WTC11 (cell line): ENCODE measurements at regions not wholly inside any gene's neighbourhood (a gene's known extent, or its start where the extent isn't known, plus 50 kb on each side); places are given as distances from the start of the nearest gene placed in this dataset.

Source experiments
- ATAC-seq: fragments of 200-7000 bp; cut with Tn5 transposase; 2 replicates; pipeline ENCODE4 v1.10.0; 2021; ENCODE audit warnings: mild to moderate bottlenecking, moderate library complexity
- CTCF ChIA-PET: fragments of 300-600 bp; sonication (Branson Sonifier 250); formaldehyde crosslinking; loops from one replicate; lab custom pipeline; 2021; ENCODE audit warnings: antibody characterized with exemption; lab: Charles Lee
- POLR2A ChIA-PET: fragments of 350-600 bp; sonication (Branson Sonifier 250); formaldehyde crosslinking; loops from one replicate; lab custom pipeline; 2021; ENCODE audit warnings: antibody characterized with exemption; lab: Charles Lee
- DNase-seq: peaks from one replicate; pipeline ENCODE4 v3.0.0; 2021; ENCODE audit warnings: low spot score
- H3K27ac Mint-ChIP-seq: 2 replicates; pipeline ENCODE4 v1.8.0; 2021; ENCODE audit warnings: mixed read lengths
- H3K27me3 Mint-ChIP-seq: 2 replicates; pipeline ENCODE4 v1.8.0; 2021; ENCODE audit warnings: low read depth, mild to moderate bottlenecking, moderate library complexity, mixed read lengths
- H3K36me3 Mint-ChIP-seq: 2 replicates; pipeline ENCODE4 v1.8.0; 2021; ENCODE audit warnings: mixed read lengths
- H3K4me1 Mint-ChIP-seq: 2 replicates; pipeline ENCODE4 v1.8.0; 2022; ENCODE audit warnings: mixed read lengths
- H3K4me3 Mint-ChIP-seq: 2 replicates; pipeline ENCODE4 v1.8.0; 2021; ENCODE audit warnings: mild to moderate bottlenecking, moderate library complexity, mixed read lengths
- H3K9me3 Mint-ChIP-seq: 2 replicates; pipeline ENCODE4 v1.8.0; 2021; ENCODE audit warnings: mixed read lengths
- AR ChIP-seq: fragments of 250-450 bp; sonication (Bioruptor Pico); IDR thresholded peaks from 2 replicates; pipeline ENCODE4 v1.9.0; 2021; ENCODE audit warnings: mild to moderate bottlenecking
- ATF3 ChIP-seq: sonication (generic); formaldehyde crosslinking; conservative IDR thresholded peaks from 2 replicates; pipeline ENCODE4 v1.8.1; 2022; ENCODE audit warnings: mild to moderate bottlenecking, missing genetic modification reagents
- CREM ChIP-seq: sonication (generic); formaldehyde crosslinking; IDR thresholded peaks from 2 replicates; pipeline ENCODE4 v1.8.1; 2022; ENCODE audit warnings: mild to moderate bottlenecking, missing genetic modification reagents, moderate library complexity
- CTCF ChIP-seq: fragments of 200-600 bp; IDR thresholded peaks from 2 replicates; pipeline ENCODE4 v1.8.0; 2022; ENCODE audit warnings: antibody characterized with exemption
- E2F5 ChIP-seq: sonication (generic); formaldehyde crosslinking; IDR thresholded peaks from 2 replicates; pipeline ENCODE4 v1.8.1; 2022; ENCODE audit warnings: mild to moderate bottlenecking, moderate library complexity, missing genetic modification reagents
- ELF4 ChIP-seq: sonication (generic); formaldehyde crosslinking; IDR thresholded peaks from 2 replicates; pipeline ENCODE4 v1.8.1; 2022; ENCODE audit warnings: low read depth, mild to moderate bottlenecking, moderate library complexity, missing genetic modification reagents
- FOXJ3 ChIP-seq: sonication (generic); formaldehyde crosslinking; IDR thresholded peaks from 2 replicates; pipeline ENCODE4 v1.9.0; 2021; ENCODE audit warnings: missing genetic modification reagents, mild to moderate bottlenecking, borderline replicate concordance
- GRHL2 ChIP-seq: fragments of 250-450 bp; sonication (Bioruptor Pico); IDR thresholded peaks from 2 replicates; pipeline ENCODE4 v1.8.0; 2022; ENCODE audit warnings: mild to moderate bottlenecking, moderate library complexity; ENCODE audit not compliant: insufficient replicate concordance, severe bottlenecking
- GTF2I ChIP-seq: fragments of 250-450 bp; sonication (Bioruptor Pico); conservative IDR thresholded peaks from 2 replicates; pipeline ENCODE4 v1.4.0; 2021; ENCODE audit warnings: mild to moderate bottlenecking
- HMGA2 ChIP-seq: fragments of 250-450 bp; sonication (Bioruptor Pico); IDR thresholded peaks from 2 replicates; pipeline ENCODE4 v1.4.0; 2021; ENCODE audit warnings: mild to moderate bottlenecking, moderate library complexity
- JAZF1 ChIP-seq: fragments of 250-450 bp; sonication (Bioruptor Pico); IDR thresholded peaks from 2 replicates; pipeline ENCODE4 v1.9.0; 2021; ENCODE audit warnings: moderate library complexity, mild to moderate bottlenecking, inconsistent platforms
- KAT7 ChIP-seq: sonication (generic); formaldehyde crosslinking; IDR thresholded peaks from 2 replicates; pipeline ENCODE4 v1.8.1; 2023; ENCODE audit warnings: missing genetic modification reagents, mild to moderate bottlenecking, borderline replicate concordance
- NFATC4 ChIP-seq: fragments of 250-450 bp; sonication (Bioruptor Pico); IDR thresholded peaks from 2 replicates; pipeline ENCODE4 v1.9.0; 2021; ENCODE audit warnings: mild to moderate bottlenecking
- NR2C2 ChIP-seq: sonication (generic); formaldehyde crosslinking; IDR thresholded peaks from 2 replicates; pipeline ENCODE4 v1.8.0; 2022; ENCODE audit warnings: mild to moderate bottlenecking, missing genetic modification reagents
- NR3C1 ChIP-seq: sonication (generic); formaldehyde crosslinking; conservative IDR thresholded peaks from 2 replicates; pipeline ENCODE4 v1.8.1; 2023; ENCODE audit warnings: low read depth, mild to moderate bottlenecking, missing genetic modification reagents
- OVOL2 ChIP-seq: fragments of 250-450 bp; sonication (Bioruptor Pico); IDR thresholded peaks from 2 replicates; pipeline ENCODE4 v1.9.0; 2021; ENCODE audit warnings: mild to moderate bottlenecking, borderline replicate concordance
- RELA ChIP-seq: sonication (generic); formaldehyde crosslinking; IDR thresholded peaks from 2 replicates; pipeline ENCODE4 v1.8.1; 2022; ENCODE audit warnings: missing genetic modification reagents, mild to moderate bottlenecking, borderline replicate concordance
- SP1 ChIP-seq: sonication (generic); formaldehyde crosslinking; conservative IDR thresholded peaks from 2 replicates; pipeline ENCODE4 v1.8.1; 2022; ENCODE audit warnings: missing genetic modification reagents
- TP53 ChIP-seq: sonication (generic); formaldehyde crosslinking; IDR thresholded peaks from 2 replicates; pipeline ENCODE4 v1.8.1; 2023; ENCODE audit warnings: mild to moderate bottlenecking, missing genetic modification reagents
- ZBTB43 ChIP-seq: sonication (generic); formaldehyde crosslinking; IDR thresholded peaks from 2 replicates; pipeline ENCODE4 v1.8.1; 2023; ENCODE audit warnings: mild to moderate bottlenecking, missing genetic modification reagents
- ZMAT4 ChIP-seq: fragments of 250-450 bp; sonication (Bioruptor Pico); IDR thresholded peaks from 2 replicates; pipeline ENCODE4 v1.9.0; 2021; ENCODE audit warnings: mild to moderate bottlenecking
- ZNF138 ChIP-seq: sonication (generic); formaldehyde crosslinking; conservative IDR thresholded peaks from 2 replicates; pipeline ENCODE4 v1.8.1; 2022; ENCODE audit warnings: mild to moderate bottlenecking, moderate library complexity, missing genetic modification reagents
- ZNF263 ChIP-seq: sonication (generic); formaldehyde crosslinking; IDR thresholded peaks from 2 replicates; pipeline ENCODE4 v1.8.1; 2022; ENCODE audit warnings: low read depth, mild to moderate bottlenecking, moderate library complexity, missing genetic modification reagents
- ZNF281 ChIP-seq: sonication (generic); formaldehyde crosslinking; IDR thresholded peaks from 2 replicates; pipeline ENCODE4 v1.8.0; 2023; ENCODE audit warnings: mild to moderate bottlenecking, missing genetic modification reagents
- ZNF512 ChIP-seq: sonication (generic); formaldehyde crosslinking; IDR thresholded peaks from 2 replicates; pipeline ENCODE4 v1.8.1; 2022; ENCODE audit warnings: missing genetic modification reagents, borderline replicate concordance

GRCh38 chr7:32178677-32179366, 108.6 kb upstream of the PDE1C start (continued):
- TF ChIP-seq FOXJ3 (CRISPR knock-in tag): no peak
- TF ChIP-seq TP53: no peak
- no peak for TF ChIP-seq JAZF1
- TF ChIP-seq ZNF512 (CRISPR knock-in tag): no peak
- no peak for TF ChIP-seq NR3C1
- no peak for TF ChIP-seq ZNF263 (CRISPR knock-in tag)
- TF ChIP-seq CTCF: no peak
- TF ChIP-seq SP1 (CRISPR knock-in tag): no peak
- TF ChIP-seq ZNF138: no peak
- TF ChIP-seq ZBTB43 (CRISPR knock-in tag): no peak
- TF ChIP-seq RELA (CRISPR knock-in tag): no peak
- no peak for TF ChIP-seq NFATC4
- no peak for TF ChIP-seq CREM (CRISPR knock-in tag)

GRCh38 chr7:32177232-32177631, 107.0 kb upstream of the PDE1C start:
- H3K27me3 Mint-ChIP-seq: peaks cover 4% of the 10 kb centered on the region; the same call in 1 of the 2 replicates
- ChIA-PET POLR2A (no interaction called here), CTCF (interaction anchor here (1.3 kb wide), 1 partner anchor 27 kb away, joined by 4 read pairs; no protein-coding TSS in a partner anchor)
- peaks cover 9% of the 10 kb centered on the region for H3K4me1 Mint-ChIP-seq
- DNase-seq (no peak), ATAC-seq (no peak)
- H3K36me3 Mint-ChIP-seq: no peaks in the 10 kb centered on the region
- H3K27ac Mint-ChIP-seq: no peak overlapping the region
- H3K9me3 Mint-ChIP-seq: peaks cover 4% of the 10 kb centered on the region
- H3K4me3 Mint-ChIP-seq: no peak overlapping the region
- TF ChIP-seq GRHL2 (no peak), GTF2I (CRISPR knock-in tag) (no peak), E2F5 (CRISPR knock-in tag) (no peak), NR2C2 (CRISPR knock-in tag) (no peak), OVOL2 (CRISPR knock-in tag) (no peak), ZMAT4 (CRISPR knock-in tag) (no peak), ZNF138 (no peak), AR (no peak), ATF3 (CRISPR knock-in tag) (no peak), HMGA2 (CRISPR knock-in tag) (no peak), ELF4 (CRISPR knock-in tag) (no peak), KAT7 (CRISPR knock-in tag) (no peak), ZNF281 (CRISPR knock-in tag) (no peak)
